WTC11 (cell line): ENCODE measurements at regions not wholly inside any gene's neighbourhood (a gene's known extent, or its start where the extent isn't known, plus 50 kb on each side); places are given as distances from the start of the nearest gene placed in this dataset.

Experiments used
- ATAC-seq: fragments of 200-7000 bp; cut with Tn5 transposase; 2 replicates; pipeline ENCODE4 v1.10.0; 2021; ENCODE audit warnings: mild to moderate bottlenecking, moderate library complexity
- CTCF ChIA-PET: fragments of 300-600 bp; sonication (Branson Sonifier 250); formaldehyde crosslinking; loops from one replicate; lab custom pipeline; 2021; ENCODE audit warnings: antibody characterized with exemption; lab: Charles Lee
- POLR2A ChIA-PET: fragments of 350-600 bp; sonication (Branson Sonifier 250); formaldehyde crosslinking; loops from one replicate; lab custom pipeline; 2021; ENCODE audit warnings: antibody characterized with exemption; lab: Charles Lee
- DNase-seq: peaks from one replicate; pipeline ENCODE4 v3.0.0; 2021; ENCODE audit warnings: low spot score
- H3K27ac Mint-ChIP-seq: 2 replicates; pipeline ENCODE4 v1.8.0; 2021; ENCODE audit warnings: mixed read lengths
- H3K27me3 Mint-ChIP-seq: 2 replicates; pipeline ENCODE4 v1.8.0; 2021; ENCODE audit warnings: low read depth, mild to moderate bottlenecking, moderate library complexity, mixed read lengths
- H3K36me3 Mint-ChIP-seq: 2 replicates; pipeline ENCODE4 v1.8.0; 2021; ENCODE audit warnings: mixed read lengths
- H3K4me1 Mint-ChIP-seq: 2 replicates; pipeline ENCODE4 v1.8.0; 2022; ENCODE audit warnings: mixed read lengths
- H3K4me3 Mint-ChIP-seq: 2 replicates; pipeline ENCODE4 v1.8.0; 2021; ENCODE audit warnings: mild to moderate bottlenecking, moderate library complexity, mixed read lengths
- H3K9me3 Mint-ChIP-seq: 2 replicates; pipeline ENCODE4 v1.8.0; 2021; ENCODE audit warnings: mixed read lengths
- CTCF ChIP-seq: fragments of 200-600 bp; IDR thresholded peaks from 2 replicates; pipeline ENCODE4 v1.8.0; 2022; ENCODE audit warnings: antibody characterized with exemption
- FOXP1 ChIP-seq: sonication (generic); formaldehyde crosslinking; IDR thresholded peaks from 2 replicates; pipeline ENCODE4 v1.8.0; 2022; ENCODE audit warnings: missing genetic modification reagents, mild to moderate bottlenecking, moderate library complexity, borderline replicate concordance
- GRHL2 ChIP-seq: fragments of 250-450 bp; sonication (Bioruptor Pico); IDR thresholded peaks from 2 replicates; pipeline ENCODE4 v1.8.0; 2022; ENCODE audit warnings: mild to moderate bottlenecking, moderate library complexity; ENCODE audit not compliant: insufficient replicate concordance, severe bottlenecking
- HMGA2 ChIP-seq: fragments of 250-450 bp; sonication (Bioruptor Pico); IDR thresholded peaks from 2 replicates; pipeline ENCODE4 v1.4.0; 2021; ENCODE audit warnings: mild to moderate bottlenecking, moderate library complexity
- IRF2 ChIP-seq: sonication (generic); formaldehyde crosslinking; IDR thresholded peaks from 2 replicates; pipeline ENCODE4 v1.8.0; 2022; ENCODE audit warnings: low read depth, missing genetic modification reagents, borderline replicate concordance
- NFE2L1 ChIP-seq: sonication (generic); formaldehyde crosslinking; IDR thresholded peaks from 2 replicates; pipeline ENCODE4 v1.8.1; 2023; ENCODE audit warnings: missing genetic modification reagents
- PRRX2 ChIP-seq: fragments of 250-450 bp; sonication (Bioruptor Pico); IDR thresholded peaks from 2 replicates; pipeline ENCODE4 v1.8.0; 2021; ENCODE audit warnings: mild to moderate bottlenecking
- RORB ChIP-seq: fragments of 250-450 bp; sonication (Bioruptor Pico); IDR thresholded peaks from 2 replicates; pipeline ENCODE4 v1.9.0; 2021; ENCODE audit warnings: mild to moderate bottlenecking
- TEAD1 ChIP-seq: sonication (generic); formaldehyde crosslinking; IDR thresholded peaks from 2 replicates; pipeline ENCODE4 v1.8.0; 2022; ENCODE audit warnings: mild to moderate bottlenecking, missing genetic modification reagents
- ZNF138 ChIP-seq: sonication (generic); formaldehyde crosslinking; conservative IDR thresholded peaks from 2 replicates; pipeline ENCODE4 v1.8.1; 2022; ENCODE audit warnings: mild to moderate bottlenecking, moderate library complexity, missing genetic modification reagents
- ZNF396 ChIP-seq: fragments of 250-450 bp; sonication (Bioruptor Pico); IDR thresholded peaks from 2 replicates; pipeline ENCODE4 v1.8.0; 2021; ENCODE audit warnings: mild to moderate bottlenecking, moderate library complexity, borderline replicate concordance
- TF ChIP-seq, protein P1 (sequence below): sonication (generic); formaldehyde crosslinking; IDR thresholded peaks from 2 replicates; pipeline ENCODE4 v1.8.1; 2023; ENCODE audit warnings: mild to moderate bottlenecking, missing genetic modification reagents, borderline replicate concordance
- TF ChIP-seq, protein P2 (sequence below): sonication (generic); formaldehyde crosslinking; IDR thresholded peaks from 2 replicates; pipeline ENCODE4 v1.8.1; 2023; ENCODE audit warnings: mild to moderate bottlenecking, missing genetic modification reagents, moderate library complexity
- TF ChIP-seq, protein P3 (sequence below): sonication (generic); formaldehyde crosslinking; IDR thresholded peaks from 2 replicates; pipeline ENCODE4 v1.8.0; 2023; ENCODE audit warnings: missing genetic modification reagents

GRCh38 chr20:24163506-24163905, 174.9 kb upstream of the GGTLC1 start:
- ChIA-PET POLR2A (no interaction called here), CTCF (interaction anchor here (1.1 to 2.0 kb wide), 3 partner anchors 13 to 166 kb away, joined by 3 to 5 read pairs (median 4); no protein-coding TSS in a partner anchor)
- H3K27me3 Mint-ChIP-seq = peaks cover 3% of the 10 kb centered on the region; the same call in 1 of the 2 replicates
- H3K27ac Mint-ChIP-seq = no peak overlapping the region
- DNase-seq = no peak
- H3K4me3 Mint-ChIP-seq = no peak overlapping the region
- no peaks in the 10 kb centered on the region for H3K9me3 Mint-ChIP-seq
- H3K36me3 Mint-ChIP-seq = no peaks in the 10 kb centered on the region
- peaks cover 32% of the 10 kb centered on the region for H3K4me1 Mint-ChIP-seq
- no peak for ATAC-seq
- TF ChIP-seq IRF2 (CRISPR knock-in tag) (no peak), HMGA2 (CRISPR knock-in tag) (no peak), ZNF138 (no peak)

GRCh38 chr20:24160563-24161281, 172.1 kb upstream of the GGTLC1 start:
- ChIA-PET POLR2A (no interaction called here), CTCF (interaction anchor here (0.6 to 2.0 kb wide), 26 partner anchors 9 to 770 kb away, joined by 3 to 11 read pairs (median 3); no protein-coding TSS in a partner anchor)
- Mint-ChIP-seq H3K9me3 (no peaks in the 10 kb centered on the region), H3K4me3 (no peak overlapping the region), H3K36me3 (no peaks in the 10 kb centered on the region), H3K27me3 (peaks cover 3% of the 10 kb centered on the region; the same call in 1 of the 2 replicates), H3K27ac (no peak overlapping the region), H3K4me1 (peaks cover 16% of the 10 kb centered on the region)
- peak; percentile 40; the same call in 1 of the 2 replicates for TF ChIP-seq CTCF
- TF ChIP-seq, protein P1, sequence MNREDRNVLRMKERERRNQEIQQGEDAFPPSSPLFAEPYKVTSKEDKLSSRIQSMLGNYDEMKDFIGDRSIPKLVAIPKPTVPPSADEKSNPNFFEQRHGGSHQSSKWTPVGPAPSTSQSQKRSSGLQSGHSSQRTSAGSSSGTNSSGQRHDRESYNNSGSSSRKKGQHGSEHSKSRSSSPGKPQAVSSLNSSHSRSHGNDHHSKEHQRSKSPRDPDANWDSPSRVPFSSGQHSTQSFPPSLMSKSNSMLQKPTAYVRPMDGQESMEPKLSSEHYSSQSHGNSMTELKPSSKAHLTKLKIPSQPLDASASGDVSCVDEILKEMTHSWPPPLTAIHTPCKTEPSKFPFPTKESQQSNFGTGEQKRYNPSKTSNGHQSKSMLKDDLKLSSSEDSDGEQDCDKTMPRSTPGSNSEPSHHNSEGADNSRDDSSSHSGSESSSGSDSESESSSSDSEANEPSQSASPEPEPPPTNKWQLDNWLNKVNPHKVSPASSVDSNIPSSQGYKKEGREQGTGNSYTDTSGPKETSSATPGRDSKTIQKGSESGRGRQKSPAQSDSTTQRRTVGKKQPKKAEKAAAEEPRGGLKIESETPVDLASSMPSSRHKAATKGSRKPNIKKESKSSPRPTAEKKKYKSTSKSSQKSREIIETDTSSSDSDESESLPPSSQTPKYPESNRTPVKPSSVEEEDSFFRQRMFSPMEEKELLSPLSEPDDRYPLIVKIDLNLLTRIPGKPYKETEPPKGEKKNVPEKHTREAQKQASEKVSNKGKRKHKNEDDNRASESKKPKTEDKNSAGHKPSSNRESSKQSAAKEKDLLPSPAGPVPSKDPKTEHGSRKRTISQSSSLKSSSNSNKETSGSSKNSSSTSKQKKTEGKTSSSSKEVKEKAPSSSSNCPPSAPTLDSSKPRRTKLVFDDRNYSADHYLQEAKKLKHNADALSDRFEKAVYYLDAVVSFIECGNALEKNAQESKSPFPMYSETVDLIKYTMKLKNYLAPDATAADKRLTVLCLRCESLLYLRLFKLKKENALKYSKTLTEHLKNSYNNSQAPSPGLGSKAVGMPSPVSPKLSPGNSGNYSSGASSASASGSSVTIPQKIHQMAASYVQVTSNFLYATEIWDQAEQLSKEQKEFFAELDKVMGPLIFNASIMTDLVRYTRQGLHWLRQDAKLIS (CRISPR knock-in tag) = no peak
- TF ChIP-seq, protein P2, sequence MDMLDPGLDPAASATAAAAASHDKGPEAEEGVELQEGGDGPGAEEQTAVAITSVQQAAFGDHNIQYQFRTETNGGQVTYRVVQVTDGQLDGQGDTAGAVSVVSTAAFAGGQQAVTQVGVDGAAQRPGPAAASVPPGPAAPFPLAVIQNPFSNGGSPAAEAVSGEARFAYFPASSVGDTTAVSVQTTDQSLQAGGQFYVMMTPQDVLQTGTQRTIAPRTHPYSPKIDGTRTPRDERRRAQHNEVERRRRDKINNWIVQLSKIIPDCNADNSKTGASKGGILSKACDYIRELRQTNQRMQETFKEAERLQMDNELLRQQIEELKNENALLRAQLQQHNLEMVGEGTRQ (CRISPR knock-in tag) = no peak
- no peak for TF ChIP-seq TEAD1 (CRISPR knock-in tag)
- no peak for TF ChIP-seq RORB (CRISPR knock-in tag)
- peak; percentile 66 for DNase-seq
- ATAC-seq = peak; percentile 94

- H3K36me3 Mint-ChIP-seq = no peaks in the 10 kb centered on the region
- DNase-seq = no peak
- TF ChIP-seq IRF2 (CRISPR knock-in tag) (no peak), GRHL2 (CRISPR knock-in tag) (no peak), NFE2L1 (CRISPR knock-in tag) (no peak), FOXP1 (CRISPR knock-in tag) (no peak), ZNF396 (CRISPR knock-in tag) (no peak), PRRX2 (CRISPR knock-in tag) (no peak)
- TF ChIP-seq, protein P3, sequence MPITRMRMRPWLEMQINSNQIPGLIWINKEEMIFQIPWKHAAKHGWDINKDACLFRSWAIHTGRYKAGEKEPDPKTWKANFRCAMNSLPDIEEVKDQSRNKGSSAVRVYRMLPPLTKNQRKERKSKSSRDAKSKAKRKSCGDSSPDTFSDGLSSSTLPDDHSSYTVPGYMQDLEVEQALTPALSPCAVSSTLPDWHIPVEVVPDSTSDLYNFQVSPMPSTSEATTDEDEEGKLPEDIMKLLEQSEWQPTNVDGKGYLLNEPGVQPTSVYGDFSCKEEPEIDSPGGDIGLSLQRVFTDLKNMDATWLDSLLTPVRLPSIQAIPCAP (CRISPR knock-in tag) = no peak
- H3K27ac Mint-ChIP-seq = no peak overlapping the region
- peaks cover 4% of the 10 kb centered on the region for H3K4me1 Mint-ChIP-seq
- H3K9me3 Mint-ChIP-seq = no peaks in the 10 kb centered on the region
- POLR2A ChIA-PET = no interaction called here
- CTCF ChIA-PET = interaction anchor here (0.6 kb wide), 1 partner anchor 731 kb away, joined by 4 read pairs; no protein-coding TSS in a partner anchor
- no peak for ATAC-seq
- no peak overlapping the region for H3K4me3 Mint-ChIP-seq
- peaks cover 8% of the 10 kb centered on the region; the same call in 1 of the 2 replicates for H3K27me3 Mint-ChIP-seq
These were observed 169.7 kb upstream of the GGTLC1 start for GRCh38 chr20:24158281-24158680.
